Progenitor cell of endocrine pancreas (in vitro differentiated cells): ENCODE measurements at regions not wholly inside any gene's neighbourhood (a gene's known extent, or its start where the extent isn't known, plus 50 kb on each side); places are given as distances from the start of the nearest gene placed in this dataset.

Experiments
- DNase-seq: peaks from one replicate; pipeline ENCODE4 v3.0.0; 2021; ENCODE audit warnings: low spot score; ENCODE audit not compliant: unreplicated experiment
- H3K27ac Mint-ChIP-seq: 2 replicates; pipeline ENCODE4 v1.8.0; 2021; ENCODE audit warnings: mild to moderate bottlenecking, moderate library complexity, mixed read lengths
- H3K27me3 Mint-ChIP-seq: 2 replicates; pipeline ENCODE4 v1.8.0; 2021; ENCODE audit warnings: mixed read lengths
- H3K36me3 Mint-ChIP-seq: 2 replicates; pipeline ENCODE4 v1.8.0; 2022; ENCODE audit warnings: mixed read lengths; ENCODE audit not compliant: insufficient read depth
- H3K4me1 Mint-ChIP-seq: 2 replicates; pipeline ENCODE4 v1.8.0; 2021; ENCODE audit warnings: low read depth, mixed read lengths
- H3K4me3 Mint-ChIP-seq: 2 replicates; pipeline ENCODE4 v1.8.0; 2021; ENCODE audit warnings: low read depth, mild to moderate bottlenecking, moderate library complexity, mixed read lengths
- H3K9me3 Mint-ChIP-seq: 2 replicates; pipeline ENCODE4 v1.8.0; 2021; ENCODE audit warnings: low read depth, mixed read lengths
- CTCF ChIP-seq: fragments of 200-600 bp; sonication (generic); IDR thresholded peaks from one replicate; pipeline ENCODE4 v1.5.0; 2021; ENCODE audit warnings: antibody characterized with exemption, mild to moderate bottlenecking; ENCODE audit not compliant: unreplicated experiment

- Mint-ChIP-seq H3K4me3 (no peak overlapping the region), H3K4me1 (no peaks in the 10 kb centered on the region), H3K27me3 (no peaks in the 10 kb centered on the region), H3K36me3 (no peaks in the 10 kb centered on the region), H3K27ac (no peak overlapping the region), H3K9me3 (no peaks in the 10 kb centered on the region)
- no peak for TF ChIP-seq CTCF
- no peak for DNase-seq
Observed at GRCh38 chr2:150997702-150998440, 263.8 kb downstream of the RBM43 start.

- Mint-ChIP-seq H3K36me3 (no peaks in the 10 kb centered on the region), H3K4me3 (no peak overlapping the region), H3K4me1 (no peaks in the 10 kb centered on the region), H3K9me3 (no peaks in the 10 kb centered on the region), H3K27me3 (no peaks in the 10 kb centered on the region), H3K27ac (no peak overlapping the region)
- DNase-seq, result no peak
- TF ChIP-seq CTCF, result no peak
Observed at GRCh38 chr2:150997066-150997465, 264.6 kb downstream of the RBM43 start.

- H3K4me1 Mint-ChIP-seq, result no peaks in the 10 kb centered on the region
- no peak for TF ChIP-seq CTCF
- peaks cover 18% of the 10 kb centered on the region for H3K9me3 Mint-ChIP-seq
- no peaks in the 10 kb centered on the region for H3K27me3 Mint-ChIP-seq
- H3K4me3 Mint-ChIP-seq, result no peak overlapping the region
- H3K36me3 Mint-ChIP-seq, result peaks cover 6% of the 10 kb centered on the region
- DNase-seq, result no peak
- no peak overlapping the region for H3K27ac Mint-ChIP-seq
Observed at GRCh38 chr2:150994076-150994475, 267.6 kb downstream of the RBM43 start.

GRCh38 chr2:150989969-150990368 lies 271.7 kb downstream of the RBM43 start:
- Mint-ChIP-seq H3K4me1 (no peaks in the 10 kb centered on the region), H3K27me3 (no peaks in the 10 kb centered on the region), H3K27ac (no peak overlapping the region), H3K4me3 (no peak overlapping the region), H3K9me3 (peaks cover 19% of the 10 kb centered on the region), H3K36me3 (peaks cover 6% of the 10 kb centered on the region)
- no peak for DNase-seq
- no peak for TF ChIP-seq CTCF

- H3K4me1 Mint-ChIP-seq, result no peaks in the 10 kb centered on the region
- no peak overlapping the region for H3K27ac Mint-ChIP-seq
- no peak overlapping the region for H3K4me3 Mint-ChIP-seq
- no peaks in the 10 kb centered on the region for H3K27me3 Mint-ChIP-seq
- H3K9me3 Mint-ChIP-seq, result peaks cover 15% of the 10 kb centered on the region
- H3K36me3 Mint-ChIP-seq, result peaks cover 6% of the 10 kb centered on the region
- TF ChIP-seq CTCF, result no peak
- no peak for DNase-seq
Observed at GRCh38 chr2:150985741-150986140, 275.9 kb downstream of the RBM43 start.
